ENCODE measurements at regions not wholly inside any gene's neighbourhood (a gene's known extent, or its start where the extent isn't known, plus 50 kb on each side); places are given as distances from the start of the nearest gene placed in this dataset.
A peak's percentile ranks its signal among the peaks of the same experiment; 100 is the strongest.

DNA sequence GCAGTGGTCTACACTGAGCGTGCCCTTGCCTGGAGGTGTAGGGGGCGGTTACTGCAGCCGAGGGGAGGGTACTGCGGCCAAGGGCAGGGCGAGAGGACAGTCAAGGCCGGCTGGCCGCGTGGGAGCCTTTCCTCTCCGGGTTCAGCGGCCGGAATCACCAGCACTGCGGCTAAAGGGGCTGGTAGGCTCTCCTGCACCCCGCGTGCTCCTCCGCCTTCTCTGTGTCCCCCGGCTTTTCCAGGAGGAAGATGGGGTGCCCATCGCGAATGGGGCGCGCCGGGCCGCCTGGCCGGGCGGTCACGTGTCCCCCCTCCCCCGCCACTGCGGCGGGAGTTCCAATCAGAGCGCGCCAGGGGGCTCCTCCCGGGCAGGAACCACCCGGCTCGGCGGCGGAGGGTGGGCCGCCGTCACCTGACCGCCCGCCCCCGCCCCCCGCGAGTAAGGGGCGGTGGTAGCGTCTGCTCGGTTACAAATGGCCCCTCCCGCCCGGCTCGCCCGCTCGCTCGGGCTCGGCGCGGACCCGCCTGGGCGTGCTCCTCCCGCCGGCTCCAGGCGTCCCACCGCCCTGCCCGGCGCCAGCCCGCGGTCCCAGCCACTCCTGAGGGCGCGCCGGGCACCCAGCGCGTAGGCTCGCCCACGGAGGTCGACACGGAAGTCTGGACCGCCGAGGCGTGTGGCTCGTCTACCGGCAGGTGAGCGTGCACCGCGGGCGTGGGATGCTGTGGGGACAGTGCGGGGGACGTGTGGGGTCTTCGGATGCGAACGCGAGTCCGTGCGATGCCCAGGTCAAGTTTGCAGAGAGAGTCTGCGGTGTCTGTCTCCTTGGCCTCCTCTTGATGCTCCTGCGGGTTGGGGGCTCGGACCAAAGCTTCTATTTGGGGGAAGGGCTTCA, 242.6 kb upstream of the TOPAZ1 start:
- Histone ChIP-seq H2BK15ac (ENCODE audit: low read length) (no peak overlapping the region), H3K9ac (ENCODE audit: low read depth, low read length, poor library complexity) (peak overlapping the region; percentile 92), H2BK5ac (ENCODE audit: low read length) (peak overlapping the region; percentile 20), H3K27ac (replicated peaks; ENCODE audit: low read length) (no peak overlapping the region), H3K4me2 (ENCODE audit: insufficient read depth, low read length, poor library complexity, severe bottlenecking) (peak overlapping the region; percentile 79), H3K4me1 (ENCODE audit: control insufficient read depth in 2 of 2, insufficient read depth in 1 of 2, low read depth in 1 of 2, low read length in 2 of 2) (peaks cover 9 to 29% of the 10 kb centered on the region in 2 donors), H3K14ac (ENCODE audit: low read length) (peak overlapping the region; percentile 87), H3K4ac (ENCODE audit: low read length) (no peak overlapping the region), H2BK12ac (ENCODE audit: low read length) (no peak overlapping the region), H4K8ac (ENCODE audit: low read depth, low read length) (no peak overlapping the region), H2BK120ac (ENCODE audit: low read depth, low read length) (no peak overlapping the region), H3K27me3 (ENCODE audit: control insufficient read depth in 3 of 3, insufficient read depth in 3 of 3, low read depth in 1 of 3, low read length in 3 of 3) (peaks cover 37 to 95% (median 56%) of the 10 kb centered on the region in 3 experiments), H2AFZ (ENCODE audit: low read length) (peak overlapping the region; percentile 93), H4K91ac (ENCODE audit: low read depth, low read length, poor library complexity) (no peak overlapping the region), H3K79me1 (ENCODE audit: low read depth, low read length) (no peaks in the 10 kb centered on the region), H3K4me3 (ENCODE audit: low read length in 2 of 2) (peak overlapping the region; percentile 36 to 92), H3K23ac (ENCODE audit: low read depth, low read length, poor library complexity) (peak overlapping the region; percentile 83), H3K18ac (ENCODE audit: low read length) (peak overlapping the region; percentile 97), H3K9me3 (replicated peaks in 1 of 2; ENCODE audit: control insufficient read depth in 2 of 2, insufficient read depth in 1 of 2, low read depth in 1 of 2, low read length in 2 of 2) (peaks cover 6% of the 10 kb centered on the region in 2 donors), H2AK5ac (ENCODE audit: low read depth, low read length) (no peak overlapping the region), H3K36me3 (replicated peaks in 1 of 2; ENCODE audit: control insufficient read depth in 2 of 2, insufficient read depth in 2 of 2, low read length in 2 of 2) (no peaks in the 10 kb centered on the region)
- peak; percentile 56 for DNase-seq (ENCODE audit: low spot score)
- no CpG with 5 or more reads among the region's 93 CpGs for WGBS, 2 donors (ENCODE audit: extremely low coverage in 2 of 2, insufficient read length in 2 of 2, insufficient replicate concordance in 1 of 2)

DNA sequence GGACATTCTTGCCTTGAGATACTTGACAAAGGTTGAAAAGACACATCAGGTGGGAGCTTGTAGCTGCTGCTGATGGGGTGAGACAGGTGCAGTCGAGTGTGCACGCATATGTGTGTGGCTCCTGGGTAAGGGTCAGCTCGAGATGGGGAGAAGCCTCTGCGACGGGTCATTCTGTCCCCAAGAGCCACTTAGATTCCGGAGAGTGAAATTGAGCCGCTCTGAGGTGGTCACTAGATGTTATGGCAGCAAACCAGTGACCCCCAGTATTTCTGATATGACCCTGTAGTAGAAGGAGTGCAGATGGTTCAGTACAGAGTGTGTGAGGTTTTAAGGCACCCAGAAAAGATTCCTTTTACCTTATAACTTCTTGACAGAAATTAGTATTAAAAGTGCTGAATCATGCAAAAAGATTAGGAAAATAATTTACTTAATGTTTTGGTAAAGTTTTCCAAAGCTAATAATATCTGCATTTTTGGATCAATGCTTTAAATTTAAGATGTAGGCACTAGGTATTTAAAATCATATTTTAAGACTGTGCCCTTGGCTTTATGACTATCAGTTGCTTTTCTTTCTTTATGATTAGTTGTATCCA, 241.9 kb upstream of the TOPAZ1 start:
- Histone ChIP-seq H3K4ac (ENCODE audit: low read length) (no peak overlapping the region), H2BK120ac (ENCODE audit: low read depth, low read length) (no peak overlapping the region), H3K27me3 (ENCODE audit: control insufficient read depth in 3 of 3, insufficient read depth in 3 of 3, low read depth in 1 of 3, low read length in 3 of 3) (peaks cover 34 to 90% (median 49%) of the 10 kb centered on the region in 3 experiments), H3K9me3 (replicated peaks in 1 of 2; ENCODE audit: control insufficient read depth in 2 of 2, insufficient read depth in 1 of 2, low read depth in 1 of 2, low read length in 2 of 2) (peaks cover 6% of the 10 kb centered on the region in 2 donors), H4K91ac (ENCODE audit: low read depth, low read length, poor library complexity) (no peak overlapping the region), H3K18ac (ENCODE audit: low read length) (no peak overlapping the region), H3K79me1 (ENCODE audit: low read depth, low read length) (no peaks in the 10 kb centered on the region), H2AFZ (ENCODE audit: low read length) (peak overlapping the region; percentile 93), H3K4me1 (ENCODE audit: control insufficient read depth in 2 of 2, insufficient read depth in 1 of 2, low read depth in 1 of 2, low read length in 2 of 2) (peaks cover 7 to 26% of the 10 kb centered on the region in 2 donors), H2AK5ac (ENCODE audit: low read depth, low read length) (no peak overlapping the region), H3K36me3 (replicated peaks in 1 of 2; ENCODE audit: control insufficient read depth in 2 of 2, insufficient read depth in 2 of 2, low read length in 2 of 2) (no peaks in the 10 kb centered on the region), H4K8ac (ENCODE audit: low read depth, low read length) (no peak overlapping the region), H3K4me3 (ENCODE audit: low read length in 2 of 2) (peak overlapping the region; percentile 36 to 92), H3K27ac (replicated peaks; ENCODE audit: low read length) (no peak overlapping the region), H3K9ac (ENCODE audit: low read depth, low read length, poor library complexity) (peak overlapping the region; percentile 92), H2BK15ac (ENCODE audit: low read length) (no peak overlapping the region), H2BK12ac (ENCODE audit: low read length) (no peak overlapping the region), H3K23ac (ENCODE audit: low read depth, low read length, poor library complexity) (no peak overlapping the region), H2BK5ac (ENCODE audit: low read length) (no peak overlapping the region), H3K14ac (ENCODE audit: low read length) (no peak overlapping the region), H3K4me2 (ENCODE audit: insufficient read depth, low read length, poor library complexity, severe bottlenecking) (peak overlapping the region; percentile 79)
- WGBS, 2 donors (ENCODE audit: extremely low coverage in 2 of 2, insufficient read length in 2 of 2, insufficient replicate concordance in 1 of 2) = no CpG with 5 or more reads among the region's 7 CpGs
- no peak for DNase-seq (ENCODE audit: low spot score)

DNA sequence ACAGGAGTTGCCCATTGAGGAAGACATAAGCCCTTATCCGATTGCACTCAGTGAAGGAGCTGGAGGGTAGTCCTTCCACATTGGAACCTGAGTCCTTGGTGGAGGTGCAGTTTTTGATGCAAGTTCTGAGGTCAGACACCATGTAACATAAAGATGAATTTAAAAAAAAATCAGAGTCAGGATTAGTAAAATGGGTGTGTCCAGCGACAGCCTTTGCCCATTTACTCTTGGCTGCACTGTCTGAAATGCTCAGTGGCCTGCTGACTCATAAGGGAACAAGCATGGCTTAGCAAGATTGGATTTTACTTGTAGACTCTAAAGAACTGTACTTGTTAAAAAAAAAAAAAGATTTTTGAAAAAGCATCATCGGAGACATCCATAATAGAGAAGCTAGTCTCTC, 241.1 kb upstream of the TOPAZ1 start:
- Histone ChIP-seq H3K9ac (ENCODE audit: low read depth, low read length, poor library complexity) (no peak overlapping the region), H3K36me3 (replicated peaks in 1 of 2; ENCODE audit: control insufficient read depth in 2 of 2, insufficient read depth in 2 of 2, low read length in 2 of 2) (no peaks in the 10 kb centered on the region), H3K4me2 (ENCODE audit: insufficient read depth, low read length, poor library complexity, severe bottlenecking) (no peak overlapping the region), H3K9me3 (replicated peaks in 1 of 2; ENCODE audit: control insufficient read depth in 2 of 2, insufficient read depth in 1 of 2, low read depth in 1 of 2, low read length in 2 of 2) (peaks cover 6% of the 10 kb centered on the region in 2 donors), H3K4me1 (ENCODE audit: control insufficient read depth in 2 of 2, insufficient read depth in 1 of 2, low read depth in 1 of 2, low read length in 2 of 2) (peaks cover 5 to 24% of the 10 kb centered on the region in 2 donors), H3K79me1 (ENCODE audit: low read depth, low read length) (no peaks in the 10 kb centered on the region), H2AK5ac (ENCODE audit: low read depth, low read length) (no peak overlapping the region), H3K27ac (replicated peaks; ENCODE audit: low read length) (no peak overlapping the region), H2BK5ac (ENCODE audit: low read length) (no peak overlapping the region), H2BK15ac (ENCODE audit: low read length) (no peak overlapping the region), H2BK120ac (ENCODE audit: low read depth, low read length) (no peak overlapping the region), H3K4me3 (ENCODE audit: low read length in 2 of 2) (no peak overlapping the region), H3K4ac (ENCODE audit: low read length) (no peak overlapping the region), H4K8ac (ENCODE audit: low read depth, low read length) (no peak overlapping the region), H2BK12ac (ENCODE audit: low read length) (no peak overlapping the region), H3K14ac (ENCODE audit: low read length) (no peak overlapping the region), H3K18ac (ENCODE audit: low read length) (no peak overlapping the region), H2AFZ (ENCODE audit: low read length) (no peak overlapping the region), H4K91ac (ENCODE audit: low read depth, low read length, poor library complexity) (no peak overlapping the region), H3K23ac (ENCODE audit: low read depth, low read length, poor library complexity) (no peak overlapping the region), H3K27me3 (ENCODE audit: control insufficient read depth in 3 of 3, insufficient read depth in 3 of 3, low read depth in 1 of 3, low read length in 3 of 3) (peaks cover 27 to 85% (median 42%) of the 10 kb centered on the region in 3 experiments)
- no peak for DNase-seq (ENCODE audit: low spot score)
- WGBS, 2 donors (ENCODE audit: extremely low coverage in 2 of 2, insufficient read length in 2 of 2, insufficient replicate concordance in 1 of 2) = no CpG with 5 or more reads among the region's 3 CpGs

GRCh38 chr3:44001072-44001471, 240.6 kb upstream of the TOPAZ1 start:
- DNase-seq (ENCODE audit: low spot score) = no peak
- no peak overlapping the region for H2BK5ac ChIP-seq (ENCODE audit: low read length)
- no CpG with 5 or more reads among the region's 3 CpGs for WGBS, 2 donors (ENCODE audit: extremely low coverage in 2 of 2, insufficient read length in 2 of 2, insufficient replicate concordance in 1 of 2)
- no peak overlapping the region for H3K9ac ChIP-seq (ENCODE audit: low read depth, low read length, poor library complexity)
- H3K79me1 ChIP-seq (ENCODE audit: low read depth, low read length) = no peaks in the 10 kb centered on the region
- no peak overlapping the region for H2AK5ac ChIP-seq (ENCODE audit: low read depth, low read length)
- no peak overlapping the region for H3K4me3 ChIP-seq (ENCODE audit: low read length in 2 of 2)
- no peak overlapping the region for H3K27ac ChIP-seq (replicated peaks; ENCODE audit: low read length)
- H3K14ac ChIP-seq (ENCODE audit: low read length) = no peak overlapping the region
- H3K18ac ChIP-seq (ENCODE audit: low read length) = no peak overlapping the region
- peaks cover 5 to 19% of the 10 kb centered on the region in 2 donors for H3K4me1 ChIP-seq (ENCODE audit: control insufficient read depth in 2 of 2, insufficient read depth in 1 of 2, low read depth in 1 of 2, low read length in 2 of 2)
- no peak overlapping the region for H4K8ac ChIP-seq (ENCODE audit: low read depth, low read length)
- no peak overlapping the region for H3K4me2 ChIP-seq (ENCODE audit: insufficient read depth, low read length, poor library complexity, severe bottlenecking)
- no peaks in the 10 kb centered on the region for H3K36me3 ChIP-seq (replicated peaks in 1 of 2; ENCODE audit: control insufficient read depth in 2 of 2, insufficient read depth in 2 of 2, low read length in 2 of 2)
- no peak overlapping the region for H3K4ac ChIP-seq (ENCODE audit: low read length)
- H3K27me3 ChIP-seq (ENCODE audit: control insufficient read depth in 3 of 3, insufficient read depth in 3 of 3, low read depth in 1 of 3, low read length in 3 of 3) = peaks cover 22 to 84% (median 37%) of the 10 kb centered on the region in 3 experiments
- H2BK120ac ChIP-seq (ENCODE audit: low read depth, low read length) = no peak overlapping the region
- no peak overlapping the region for H4K91ac ChIP-seq (ENCODE audit: low read depth, low read length, poor library complexity)
- H2AFZ ChIP-seq (ENCODE audit: low read length) = no peak overlapping the region
- no peak overlapping the region for H2BK15ac ChIP-seq (ENCODE audit: low read length)
- H2BK12ac ChIP-seq (ENCODE audit: low read length) = no peak overlapping the region
- H3K9me3 ChIP-seq (replicated peaks in 1 of 2; ENCODE audit: control insufficient read depth in 2 of 2, insufficient read depth in 1 of 2, low read depth in 1 of 2, low read length in 2 of 2) = peaks cover 6% of the 10 kb centered on the region in 2 donors
- H3K23ac ChIP-seq (ENCODE audit: low read depth, low read length, poor library complexity) = no peak overlapping the region

Data from neuronal stem cell (in vitro differentiated cells).